Liver (tissue), 3 donors: ENCODE measurements at regions not wholly inside any gene's neighbourhood (a gene's known extent, or its start where the extent isn't known, plus 50 kb on each side); places are given as distances from the start of the nearest gene placed in this dataset.
"Not testable (repeated sequence)": the region's sequence is repeated elsewhere in the genome, so short reads cannot be mapped to it uniquely, and the experiment has no call there.

Experiments used
- SP1 ChIP-seq: IDR thresholded peaks from 2 replicates; pipeline ENCODE4 v1.6.1; 2018; ENCODE audit warnings: antibody characterized with exemption, mild to moderate bottlenecking
- TF ChIP-seq, protein P1 (sequence below): IDR thresholded peaks from 2 replicates; pipeline ENCODE4 v1.6.1; 2016; ENCODE audit warnings: antibody characterized with exemption
- TF ChIP-seq, protein P2 (sequence below): fragments of 150-350 bp; IDR thresholded peaks from 2 replicates; pipeline ENCODE4 v1.5.1; 2017; ENCODE audit warnings: improper control_type of control experiment, low read depth, low read length; ENCODE audit not compliant: missing input control
- donor health status: healthy.
- donor health status: healthy.

DNA sequence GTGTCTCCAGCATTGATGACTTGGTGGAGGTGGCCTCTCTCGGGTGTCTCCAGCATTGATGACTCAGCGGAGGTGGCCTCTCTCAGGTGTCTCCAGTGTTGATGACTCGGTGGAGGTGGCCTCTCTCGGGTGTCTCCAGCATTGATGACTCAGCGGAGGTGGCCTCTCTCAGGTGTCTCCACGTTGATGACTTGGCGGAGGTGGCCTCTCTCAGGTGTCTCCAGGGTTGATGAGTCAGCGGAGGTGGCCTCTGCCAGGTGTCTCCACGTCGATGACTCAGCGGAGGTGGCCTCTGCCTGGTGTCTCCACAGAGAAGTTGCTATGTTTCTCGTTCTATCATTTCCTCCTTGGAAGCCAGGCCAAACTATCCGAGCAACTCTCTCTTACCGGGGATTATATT lies 87.7 kb downstream of the ASMT start:
- TF ChIP-seq, protein P1, sequence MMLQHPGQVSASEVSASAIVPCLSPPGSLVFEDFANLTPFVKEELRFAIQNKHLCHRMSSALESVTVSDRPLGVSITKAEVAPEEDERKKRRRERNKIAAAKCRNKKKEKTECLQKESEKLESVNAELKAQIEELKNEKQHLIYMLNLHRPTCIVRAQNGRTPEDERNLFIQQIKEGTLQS, result not testable (repeated sequence)
- TF ChIP-seq, protein P2, sequence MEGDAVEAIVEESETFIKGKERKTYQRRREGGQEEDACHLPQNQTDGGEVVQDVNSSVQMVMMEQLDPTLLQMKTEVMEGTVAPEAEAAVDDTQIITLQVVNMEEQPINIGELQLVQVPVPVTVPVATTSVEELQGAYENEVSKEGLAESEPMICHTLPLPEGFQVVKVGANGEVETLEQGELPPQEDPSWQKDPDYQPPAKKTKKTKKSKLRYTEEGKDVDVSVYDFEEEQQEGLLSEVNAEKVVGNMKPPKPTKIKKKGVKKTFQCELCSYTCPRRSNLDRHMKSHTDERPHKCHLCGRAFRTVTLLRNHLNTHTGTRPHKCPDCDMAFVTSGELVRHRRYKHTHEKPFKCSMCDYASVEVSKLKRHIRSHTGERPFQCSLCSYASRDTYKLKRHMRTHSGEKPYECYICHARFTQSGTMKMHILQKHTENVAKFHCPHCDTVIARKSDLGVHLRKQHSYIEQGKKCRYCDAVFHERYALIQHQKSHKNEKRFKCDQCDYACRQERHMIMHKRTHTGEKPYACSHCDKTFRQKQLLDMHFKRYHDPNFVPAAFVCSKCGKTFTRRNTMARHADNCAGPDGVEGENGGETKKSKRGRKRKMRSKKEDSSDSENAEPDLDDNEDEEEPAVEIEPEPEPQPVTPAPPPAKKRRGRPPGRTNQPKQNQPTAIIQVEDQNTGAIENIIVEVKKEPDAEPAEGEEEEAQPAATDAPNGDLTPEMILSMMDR, result not testable (repeated sequence)
- not testable (repeated sequence) for TF ChIP-seq SP1
